LNCaP clone FGC (cell line): ENCODE measurements at regions not wholly inside any gene's neighbourhood (a gene's known extent, or its start where the extent isn't known, plus 50 kb on each side); places are given as distances from the start of the nearest gene placed in this dataset.

Source experiments
- DNase-seq: peaks from one replicate; pipeline ENCODE4 v3.0.0-alpha.2; 2011; ENCODE audit warnings: low read depth
- H3K4me3 ChIP-seq: 2 replicates; pipeline ENCODE4 v1.5.1; 2011; ENCODE audit warnings: mild to moderate bottlenecking, low read depth, low read length, control low read depth
- CTCF ChIP-seq: IDR thresholded peaks from 2 replicates; pipeline ENCODE4 v1.5.1; 2012; ENCODE audit warnings: mild to moderate bottlenecking; ENCODE audit not compliant: control insufficient read depth, insufficient read depth; ENCODE audit errors: extremely low read depth

- no peak for DNase-seq
- TF ChIP-seq CTCF: no peak
Measured at GRCh38 chr3:148599481-148599880, 98.2 kb upstream of the AGTR1 start.

DNA sequence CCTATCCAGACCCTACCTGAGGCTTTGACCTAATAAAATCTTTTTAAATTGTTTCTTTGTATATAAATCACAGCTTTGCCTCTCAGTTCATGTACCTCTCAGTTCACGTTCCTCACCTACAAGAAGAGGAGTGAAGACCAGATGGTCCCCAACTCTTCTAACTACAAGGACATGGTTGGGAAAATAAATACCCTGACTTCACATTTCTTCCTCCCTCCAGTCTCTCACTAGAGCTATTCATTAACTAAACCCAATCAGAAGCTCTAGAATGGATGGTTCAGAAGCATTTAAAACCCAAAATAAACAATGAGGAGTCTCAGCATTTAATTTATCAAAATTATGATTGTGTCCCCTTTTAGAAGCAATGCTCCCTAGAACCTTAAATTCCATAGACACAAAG is 97.3 kb upstream of the AGTR1 start:
- DNase-seq: no peak
- no peak for TF ChIP-seq CTCF
- no peak overlapping the region for H3K4me3 ChIP-seq

More at GRCh38 chr3:148599481-148599880, 98.2 kb upstream of the AGTR1 start:
- no peak overlapping the region for H3K4me3 ChIP-seq

DNA sequence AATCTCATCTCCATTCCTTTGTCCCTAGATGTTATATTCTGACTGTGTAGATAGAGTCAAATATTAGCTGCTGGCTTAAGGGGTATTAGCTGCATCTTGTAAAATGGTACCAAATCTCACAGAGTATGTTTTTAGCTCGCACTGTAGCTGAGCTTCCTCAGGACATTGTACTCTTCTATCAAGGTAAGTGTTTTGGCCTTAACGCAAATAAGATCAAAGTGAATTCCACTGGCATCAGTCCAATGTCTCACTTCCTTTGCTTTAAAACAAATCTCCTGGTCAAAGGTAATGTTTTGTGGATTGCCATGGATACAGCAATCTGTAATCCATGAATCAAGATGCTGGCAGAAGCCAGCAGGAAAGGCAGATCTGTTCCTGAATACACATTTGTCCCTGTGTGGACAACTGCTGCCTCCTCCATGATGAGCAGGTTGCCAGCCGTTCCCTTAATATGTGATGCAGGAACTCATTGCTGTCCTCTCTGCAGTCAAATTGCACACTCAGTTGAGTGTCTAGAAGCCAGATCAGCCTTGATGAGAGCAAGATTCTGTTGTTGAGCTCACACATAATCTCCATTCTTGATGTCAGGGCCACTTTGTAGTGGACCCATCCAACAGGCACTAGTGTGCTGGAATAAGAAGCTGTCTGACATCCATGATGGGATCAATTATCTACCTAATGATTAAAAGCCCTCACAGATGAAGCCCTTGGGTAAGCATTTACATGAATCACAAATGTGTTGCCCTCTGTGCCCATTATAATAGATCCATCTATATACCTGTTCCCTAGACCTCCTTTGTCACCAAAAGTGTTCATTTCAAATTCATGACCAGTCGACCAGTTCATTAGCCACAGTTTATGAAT is 96.6 kb upstream of the AGTR1 start:
- no peak overlapping the region for H3K4me3 ChIP-seq
- no peak for DNase-seq
- no peak for TF ChIP-seq CTCF

- no peak overlapping the region for H3K4me3 ChIP-seq
- no peak for TF ChIP-seq CTCF
- DNase-seq: peak; percentile 84
Measured at GRCh38 chr3:148601766-148602685, 95.7 kb upstream of the AGTR1 start.

- DNase-seq: no peak
- H3K4me3 ChIP-seq: no peak overlapping the region
- TF ChIP-seq CTCF: no peak
Measured at GRCh38 chr3:148604270-148605085, 93.2 kb upstream of the AGTR1 start.

GRCh38 chr3:148605521-148605920 is 92.2 kb upstream of the AGTR1 start:
- no peak for DNase-seq
- TF ChIP-seq CTCF: no peak
- H3K4me3 ChIP-seq: no peak overlapping the region
